HG03575 (cell line): ENCODE measurements at regions not wholly inside any gene's neighbourhood (a gene's known extent, or its start where the extent isn't known, plus 50 kb on each side); places are given as distances from the start of the nearest gene placed in this dataset.

Experiments used
- ATAC-seq: cut with Tn5 transposase; IDR thresholded peaks from one replicate; pipeline ENCODE4 v1.9.1; 2021; ENCODE audit not compliant: unreplicated experiment, insufficient number of reproducible peaks, low FRiP score; ENCODE audit errors: extremely low read depth

DNA sequence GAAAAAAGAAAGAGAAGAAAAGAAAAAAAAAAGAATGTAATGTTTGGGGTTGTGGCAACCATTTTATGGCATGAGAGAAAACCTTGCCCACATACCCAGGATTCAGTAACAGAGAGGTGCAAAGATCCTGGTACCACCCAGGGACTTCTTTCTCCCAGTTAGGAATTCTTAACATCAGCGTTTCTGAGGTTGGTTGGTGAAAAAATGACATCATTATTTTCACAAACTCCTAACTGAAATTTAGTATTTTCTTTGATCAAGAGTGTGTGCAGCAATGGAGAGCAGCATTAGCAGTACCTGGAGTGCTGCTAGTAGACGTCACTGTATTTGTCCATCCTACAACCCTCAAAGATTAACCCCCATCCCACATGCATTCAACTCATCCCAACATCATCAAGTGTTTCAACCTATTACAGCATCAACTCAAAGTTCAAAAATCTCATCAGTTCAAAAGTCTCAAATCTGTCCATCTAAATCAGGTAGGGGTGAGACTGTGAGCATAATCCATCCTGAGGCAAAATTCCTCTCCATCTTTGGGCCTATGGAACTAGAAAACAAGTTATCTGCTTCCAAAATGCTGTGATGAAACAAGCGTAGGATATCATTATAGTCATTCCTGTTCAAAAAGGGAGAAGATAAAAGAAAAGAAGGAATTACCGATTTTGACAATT lies 60.1 kb upstream of the MSX2 start:
- no peak for ATAC-seq

DNA sequence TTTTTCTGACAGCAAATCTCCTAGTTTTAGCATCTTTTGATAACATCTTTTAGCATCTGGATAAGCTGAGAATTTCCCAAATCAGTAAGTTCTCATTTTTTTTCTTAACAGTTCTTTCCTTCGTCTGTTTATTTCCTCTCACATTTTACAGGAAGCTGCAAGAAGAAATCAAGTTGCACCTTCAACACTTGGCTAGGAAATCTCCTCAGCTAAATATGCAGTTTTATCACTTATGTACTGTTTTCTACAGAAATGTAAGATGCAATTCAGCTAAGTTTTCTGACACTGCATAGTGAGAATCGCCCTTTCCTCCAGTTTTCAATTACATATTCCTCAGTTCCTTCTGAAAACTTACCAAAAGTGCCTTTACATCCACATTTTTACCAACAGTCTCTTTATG lies 59.0 kb upstream of the MSX2 start:
- no peak for ATAC-seq

DNA sequence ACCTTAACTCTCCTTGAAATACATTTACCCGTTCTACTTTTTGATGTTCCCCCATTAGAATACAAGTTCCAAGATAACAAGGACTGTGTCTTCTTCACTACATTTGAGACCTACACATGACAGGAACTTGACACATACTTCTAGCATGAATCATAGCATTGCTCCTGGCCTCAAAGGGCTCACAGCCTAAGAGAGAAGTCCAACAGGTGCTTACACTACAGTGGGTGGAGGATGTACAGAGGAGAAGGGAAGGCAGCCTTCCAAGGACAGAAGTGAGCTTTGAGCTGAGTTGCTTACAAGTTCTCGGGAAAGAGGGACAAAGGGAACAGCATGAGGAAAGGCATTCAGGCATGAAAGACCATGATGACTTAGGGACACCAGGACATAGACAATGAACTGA lies 56.9 kb upstream of the MSX2 start:
- no peak for ATAC-seq

DNA sequence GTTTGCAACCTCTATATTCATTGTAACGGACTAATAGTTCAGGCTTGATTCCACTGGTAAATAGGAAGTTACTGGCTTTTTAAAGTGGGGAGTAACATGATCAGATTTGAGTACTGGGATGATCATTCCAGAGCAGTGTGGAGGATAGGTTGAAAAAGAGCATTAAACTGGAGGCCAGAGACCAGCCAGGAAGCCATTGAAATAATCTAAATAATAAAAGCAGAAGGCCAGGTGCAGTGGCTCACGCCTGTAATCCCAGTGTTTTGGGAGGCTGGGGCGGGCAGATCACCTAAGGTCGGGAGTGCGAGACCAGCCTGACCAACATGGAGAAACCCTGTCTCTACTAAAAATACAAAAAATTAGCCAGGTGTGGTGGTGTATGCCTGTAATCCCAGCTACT lies 56.0 kb upstream of the MSX2 start:
- ATAC-seq = no peak
